ENCODE measurements at regions not wholly inside any gene's neighbourhood (a gene's known extent, or its start where the extent isn't known, plus 50 kb on each side); places are given as distances from the start of the nearest gene placed in this dataset.
A peak's percentile ranks its signal among the peaks of the same experiment; 100 is the strongest.
"Not testable (repeated sequence)": the region's sequence is repeated elsewhere in the genome, so short reads cannot be mapped to it uniquely, and the experiment has no call there.

- DNase-seq (ENCODE audit: low spot score in 2 of 2) (no peak), ATAC-seq (no peak)
- Mint-ChIP-seq H3K27ac (no peak overlapping the region), H3K36me3 (no peaks in the 10 kb centered on the region), H3K4me1 (no peaks in the 10 kb centered on the region), H3K9me3 (peaks cover 9% of the 10 kb centered on the region), H3K4me3 (no peak overlapping the region)
These were observed 137.8 kb upstream of the FRG1 start for GRCh38 chr4:189802884-189803283.

GRCh38 chr4:189804894-189805293 is 135.8 kb upstream of the FRG1 start:
- no peak overlapping the region for H3K4me3 Mint-ChIP-seq
- H3K27ac Mint-ChIP-seq = no peak overlapping the region
- ATAC-seq (no peak), DNase-seq (ENCODE audit: low spot score in 2 of 2) (no peak)
- H3K36me3 Mint-ChIP-seq = no peaks in the 10 kb centered on the region
- H3K4me1 Mint-ChIP-seq = no peaks in the 10 kb centered on the region
- H3K9me3 Mint-ChIP-seq = peaks cover 9% of the 10 kb centered on the region

- Mint-ChIP-seq H3K4me1 (no peaks in the 10 kb centered on the region), H3K27ac (no peak overlapping the region), H3K36me3 (no peaks in the 10 kb centered on the region), H3K9me3 (peaks cover 9% of the 10 kb centered on the region), H3K4me3 (no peak overlapping the region)
- DNase-seq (ENCODE audit: low spot score in 2 of 2) = no peak
- ATAC-seq = no peak
These were observed 134.2 kb upstream of the FRG1 start for GRCh38 chr4:189806506-189806905.

DNA sequence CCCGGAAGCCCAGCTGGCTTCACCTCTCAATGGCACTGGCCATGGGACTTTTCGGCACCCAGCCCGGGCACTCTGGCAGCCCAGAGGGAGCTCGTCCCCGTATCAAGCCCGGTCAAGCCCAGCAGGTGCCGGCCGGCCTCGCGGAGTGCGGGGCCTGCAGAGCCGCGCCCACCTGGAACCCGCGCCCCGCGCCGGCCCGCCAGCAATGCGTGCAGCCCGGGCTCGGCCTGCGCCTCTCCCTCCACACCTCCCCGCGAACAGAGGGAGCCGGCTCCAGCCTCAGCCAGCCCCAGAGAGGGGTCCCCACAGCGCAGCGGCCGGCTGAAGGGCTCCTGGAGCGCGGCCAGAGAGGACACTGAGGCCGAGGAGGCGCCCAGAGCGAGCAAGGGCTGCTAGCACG is 133.6 kb upstream of the FRG1 start:
- Mint-ChIP-seq H3K9me3 (peaks cover 9% of the 10 kb centered on the region), H3K36me3 (no peaks in the 10 kb centered on the region), H3K4me1 (no peaks in the 10 kb centered on the region), H3K27ac (no peak overlapping the region), H3K4me3 (no peak overlapping the region)
- ATAC-seq (no peak), DNase-seq (ENCODE audit: low spot score in 2 of 2) (no peak)

GRCh38 chr4:189809241-189809735 is 131.4 kb upstream of the FRG1 start:
- DNase-seq (ENCODE audit: low spot score in 2 of 2) (no peak), ATAC-seq (no peak)
- Mint-ChIP-seq H3K4me3 (no peak overlapping the region), H3K36me3 (no peaks in the 10 kb centered on the region), H3K9me3 (peaks cover 11% of the 10 kb centered on the region), H3K4me1 (no peaks in the 10 kb centered on the region), H3K27ac (no peak overlapping the region)

- ATAC-seq (no peak), DNase-seq (ENCODE audit: low spot score in 2 of 2) (no peak)
- H3K36me3 Mint-ChIP-seq = no peaks in the 10 kb centered on the region
- peak overlapping the region; percentile 33 for H3K4me3 Mint-ChIP-seq
- peaks cover 11% of the 10 kb centered on the region for H3K9me3 Mint-ChIP-seq
- no peaks in the 10 kb centered on the region for H3K4me1 Mint-ChIP-seq
- no peak overlapping the region for H3K27ac Mint-ChIP-seq
These were observed 130.8 kb upstream of the FRG1 start for GRCh38 chr4:189809839-189810238.

- H3K4me1 Mint-ChIP-seq; DNase-seq (ENCODE audit: low spot score in 2 of 2); H3K27ac Mint-ChIP-seq; ATAC-seq; H3K9me3 Mint-ChIP-seq; H3K36me3 Mint-ChIP-seq: not testable (repeated sequence)
- peak overlapping the region; percentile 33 for H3K4me3 Mint-ChIP-seq
These were observed 130.1 kb upstream of the FRG1 start for GRCh38 chr4:189810318-189811181.

DNA sequence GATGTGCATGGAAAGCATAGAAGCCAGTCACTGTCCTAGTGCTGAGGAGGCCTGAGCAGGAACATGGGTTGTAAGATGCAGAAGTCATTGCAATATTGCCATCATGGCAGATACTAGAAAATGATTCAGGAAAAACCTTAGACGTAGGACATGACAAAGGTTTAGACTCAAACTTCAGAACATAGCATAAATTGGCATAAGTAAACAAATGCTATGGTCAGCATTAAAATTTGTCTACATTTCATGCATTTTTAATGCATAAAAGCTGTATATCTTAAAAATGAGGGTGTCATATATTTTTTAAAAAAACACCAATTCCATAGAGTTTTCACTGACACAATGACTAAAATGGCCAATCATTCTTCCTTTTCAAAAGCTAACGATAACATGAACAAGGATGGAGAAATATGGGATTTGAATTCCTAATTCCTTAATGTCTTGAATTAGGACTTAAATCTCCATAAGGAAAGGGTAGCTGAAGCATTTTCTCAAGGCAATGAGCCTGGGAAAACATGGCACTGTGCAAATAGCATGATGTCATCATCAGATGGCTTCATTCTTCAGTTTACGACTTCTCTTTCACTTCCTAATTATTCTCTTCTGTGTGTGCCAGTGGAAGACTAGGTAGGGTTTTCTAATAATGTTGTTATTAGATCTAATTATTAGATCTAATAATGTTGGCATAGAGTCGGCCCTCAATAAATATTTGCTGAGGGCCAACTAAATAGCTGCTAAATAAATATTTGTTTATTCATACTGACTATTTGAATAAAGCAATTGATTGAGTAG is 125.1 kb upstream of the FRG1 start:
- DNase-seq (ENCODE audit: low spot score in 2 of 2) = no peak
- peaks cover 4% of the 10 kb centered on the region for H3K9me3 Mint-ChIP-seq

DNA sequence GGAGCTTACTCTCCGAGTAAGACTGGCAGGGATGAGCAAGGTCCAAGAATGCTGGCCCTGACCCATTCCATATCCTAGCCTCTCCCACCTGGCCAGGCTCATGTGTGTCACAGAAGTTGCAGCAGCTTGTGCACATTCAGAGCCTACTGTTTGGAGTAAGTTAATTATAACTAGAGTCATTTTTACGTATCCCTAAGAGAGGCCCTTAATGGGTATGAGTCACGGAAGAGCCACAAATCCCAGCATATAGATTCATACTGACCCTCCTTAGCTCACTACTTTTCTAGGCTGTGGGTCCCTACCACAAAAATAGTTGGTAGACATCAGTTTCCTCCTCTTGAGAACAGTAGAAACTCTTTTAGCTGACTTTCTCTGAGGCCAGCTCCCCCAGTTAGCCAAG is 118.3 kb upstream of the FRG1 start:
- H3K36me3 Mint-ChIP-seq = no peaks in the 10 kb centered on the region
- ATAC-seq (no peak), DNase-seq (ENCODE audit: low spot score in 2 of 2) (no peak)
- no peak overlapping the region for H3K4me3 Mint-ChIP-seq
- no peaks in the 10 kb centered on the region for H3K4me1 Mint-ChIP-seq
- H3K27ac Mint-ChIP-seq = no peak overlapping the region
- no peaks in the 10 kb centered on the region for H3K9me3 Mint-ChIP-seq

More for the DNA sequence above, 125.1 kb upstream of the FRG1 start:
- H3K36me3 Mint-ChIP-seq = no peaks in the 10 kb centered on the region
- H3K27ac Mint-ChIP-seq = no peak overlapping the region
- H3K4me3 Mint-ChIP-seq = no peak overlapping the region
- H3K4me1 Mint-ChIP-seq = no peaks in the 10 kb centered on the region
- ATAC-seq = no peak

DNA sequence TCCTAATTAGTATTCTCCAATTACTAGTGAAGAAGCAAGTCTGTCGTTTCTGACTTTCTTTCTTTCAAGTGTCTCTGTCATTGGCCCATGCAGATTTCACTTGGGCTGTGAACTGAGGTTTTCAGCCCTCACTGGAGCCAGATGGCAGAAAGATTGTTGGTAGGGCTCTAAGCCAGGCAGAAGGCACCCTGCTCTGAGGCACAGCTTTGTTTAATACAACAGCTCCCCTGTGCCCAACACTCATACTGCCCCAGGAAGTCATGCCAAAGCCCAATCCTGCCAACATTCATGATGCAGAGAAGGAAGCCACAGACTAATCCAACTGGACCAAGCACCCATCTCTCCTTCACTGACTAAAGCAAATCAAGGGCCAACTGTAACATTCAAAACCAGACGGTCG is 117.1 kb upstream of the FRG1 start:
- H3K9me3 Mint-ChIP-seq = no peaks in the 10 kb centered on the region
- no peaks in the 10 kb centered on the region for H3K4me1 Mint-ChIP-seq
- H3K4me3 Mint-ChIP-seq = no peak overlapping the region
- ATAC-seq (no peak), DNase-seq (ENCODE audit: low spot score in 2 of 2) (no peak)
- H3K36me3 Mint-ChIP-seq = no peaks in the 10 kb centered on the region
- no peak overlapping the region for H3K27ac Mint-ChIP-seq

DNA sequence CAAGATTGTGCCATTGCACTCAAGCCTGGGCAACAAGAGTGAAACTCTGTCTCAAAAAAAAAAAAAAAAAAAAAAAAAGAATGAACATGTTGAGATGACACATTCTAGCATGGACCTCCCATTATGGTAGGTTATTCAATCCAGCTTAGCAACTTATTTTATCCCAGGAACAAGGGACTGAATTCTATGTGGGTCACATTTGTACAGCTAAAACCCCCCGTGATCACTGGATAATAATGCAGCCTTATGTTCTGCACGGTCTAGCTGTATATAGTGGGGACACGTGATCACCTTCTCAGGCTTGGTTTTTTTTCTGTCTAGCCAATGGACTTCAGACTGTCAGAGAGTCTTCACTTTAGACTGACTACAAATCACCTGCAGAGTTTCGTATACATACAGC is 115.2 kb upstream of the FRG1 start:
- Mint-ChIP-seq H3K36me3 (no peaks in the 10 kb centered on the region), H3K9me3 (no peaks in the 10 kb centered on the region), H3K4me3 (no peak overlapping the region), H3K4me1 (no peaks in the 10 kb centered on the region), H3K27ac (no peak overlapping the region)
- DNase-seq (ENCODE audit: low spot score in 2 of 2) (no peak), ATAC-seq (no peak)

GRCh38 chr4:189826657-189827056 is 114.0 kb upstream of the FRG1 start:
- no peak overlapping the region for H3K27ac Mint-ChIP-seq
- ATAC-seq (no peak), DNase-seq (ENCODE audit: low spot score in 2 of 2) (no peak)
- H3K36me3 Mint-ChIP-seq = no peaks in the 10 kb centered on the region
- no peaks in the 10 kb centered on the region for H3K9me3 Mint-ChIP-seq
- H3K4me3 Mint-ChIP-seq = no peak overlapping the region
- no peaks in the 10 kb centered on the region for H3K4me1 Mint-ChIP-seq

- Mint-ChIP-seq H3K4me1 (no peaks in the 10 kb centered on the region), H3K9me3 (no peaks in the 10 kb centered on the region), H3K36me3 (no peaks in the 10 kb centered on the region), H3K27ac (no peak overlapping the region), H3K4me3 (no peak overlapping the region)
- DNase-seq (ENCODE audit: low spot score in 2 of 2) = no peak
- no peak for ATAC-seq
These were observed 112.5 kb upstream of the FRG1 start for GRCh38 chr4:189828081-189828697.

GRCh38 chr4:189832528-189832927 is 108.1 kb upstream of the FRG1 start:
- no peak overlapping the region for H3K4me3 Mint-ChIP-seq
- no peak for DNase-seq (ENCODE audit: low spot score in 2 of 2)
- ATAC-seq = no peak
- no peaks in the 10 kb centered on the region for H3K4me1 Mint-ChIP-seq
- H3K27ac Mint-ChIP-seq = no peak overlapping the region
- peaks cover 3% of the 10 kb centered on the region for H3K9me3 Mint-ChIP-seq
- no peaks in the 10 kb centered on the region for H3K36me3 Mint-ChIP-seq

DNA sequence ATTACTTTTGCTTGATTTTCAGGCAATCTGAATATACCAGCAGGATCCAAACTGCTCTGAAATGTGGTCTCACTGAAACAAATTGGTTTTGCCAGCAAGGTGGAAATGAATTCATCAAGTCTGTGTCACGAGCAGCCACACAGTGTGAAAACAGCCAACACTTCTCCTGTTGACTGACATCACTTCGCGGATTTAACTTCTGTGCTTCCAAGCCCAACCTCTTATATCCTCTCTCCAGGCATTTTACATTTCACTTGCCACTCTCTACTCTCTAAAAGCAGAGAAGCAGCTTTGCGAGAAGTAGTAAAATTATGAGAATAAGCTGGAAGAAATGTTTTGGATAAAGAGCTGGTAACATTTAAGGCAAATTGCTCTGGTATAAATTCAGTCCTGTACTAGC is 106.1 kb upstream of the FRG1 start:
- Mint-ChIP-seq H3K27ac (no peak overlapping the region), H3K4me1 (no peaks in the 10 kb centered on the region), H3K4me3 (no peak overlapping the region), H3K36me3 (no peaks in the 10 kb centered on the region), H3K9me3 (peaks cover 3% of the 10 kb centered on the region)
- ATAC-seq (no peak), DNase-seq (ENCODE audit: low spot score in 2 of 2) (no peak)

All from stimulated activated effector memory CD8-positive, alpha-beta T cell treated with anti-CD3 and anti-CD28 coated beads, Interleukin-12 subunit alpha, Interleukin-12 subunit beta, amount 100 ng/mL, for 72 hours (primary cell).